Gastrocnemius medialis (tissue), 4 donors: ENCODE measurements at regions not wholly inside any gene's neighbourhood (a gene's known extent, or its start where the extent isn't known, plus 50 kb on each side); places are given as distances from the start of the nearest gene placed in this dataset.

Source experiments
- ATAC-seq, 2 donors: fragments of 150-250 bp; one replicate each; pipeline ENCODE4 v1.9.1; 2016
- DNase-seq, 2 donors: peaks; one replicate each; pipeline ENCODE4 v3.0.0-alpha.2; 2019
- H3K27ac ChIP-seq, 4 donors: fragments of 200-600 bp; sonication (generic); 1 replicate in 1 of 4; 2 replicates in 3 of 4; pipeline ENCODE4 v1.5.1; 2016 to 2018; ENCODE audit warnings: mild to moderate bottlenecking in 2 of 4, moderate library complexity in 1 of 4
- H3K27me3 ChIP-seq, 3 donors: fragments of 200-600 bp; sonication (generic) in 2 of 3; 1 replicate in 1 of 3; 2 replicates in 2 of 3; pipeline versions ENCODE4 v1.5.1 to v1.6.0; 2016 to 2019; ENCODE audit warnings: mild to moderate bottlenecking in 1 of 3, moderate library complexity in 1 of 3
- H3K36me3 ChIP-seq, 2 donors: fragments of 200-600 bp; sonication (generic) in 1 of 2; one replicate each; pipeline ENCODE4 v1.5.1; 2017 to 2018
- H3K4me1 ChIP-seq, 2 donors: fragments of 200-600 bp; sonication (generic) in 1 of 2; one replicate each; pipeline ENCODE4 v1.5.1; 2016 to 2017; ENCODE audit warnings: mild to moderate bottlenecking in 2 of 2
- H3K4me3 ChIP-seq, 4 donors: fragments of 200-600 bp; sonication (generic) in 3 of 4; 1 replicate in 1 of 4; 2 replicates in 3 of 4; pipeline ENCODE4 v1.5.1; 2016 to 2019; ENCODE audit warnings: mild to moderate bottlenecking in 2 of 4
- H3K9me3 ChIP-seq, 3 donors: fragments of 200-600 bp; sonication (generic) in 2 of 3; 1 replicate in 1 of 3; 2 replicates in 2 of 3; pipeline ENCODE4 v1.5.1; 2016 to 2019
- POLR2A ChIP-seq, 2 donors: fragments of 450-650 bp; IDR thresholded peaks; one replicate each; pipeline ENCODE4 v1.6.1; 2017; ENCODE audit warnings: antibody characterized with exemption in 2 of 2, mild to moderate bottlenecking in 2 of 2, moderate library complexity in 2 of 2
- in situ Hi-C, 4 donors: fragments of 200-750 bp; cut with MboI; loops; one replicate each; pipeline versions ENCODE4 v1.15.0 to v1.8.0; 2017; ENCODE audit warnings: low sequenced_read_pairs in 4 of 4
- intact Hi-C: fragments of 100-400 bp; cut with DNase I; formaldehyde crosslinking; loops from one replicate; pipeline ENCODE4 v1.15.1; 2023; ENCODE audit warnings: low total_unique reads
- TF ChIP-seq, protein P1 (sequence below), 5 experiments: fragments of 450-650 bp in 3 of 5; fragments of 200-600 bp in 2 of 5; sonication (generic) in 2 of 5; IDR thresholded peaks in 4 of 5; conservative IDR thresholded peaks in 1 of 5; 1 replicate in 4 of 5; 2 replicates in 1 of 5; pipeline ENCODE4 v1.5.1; 2016 to 2019; ENCODE audit warnings: antibody characterized with exemption in 5 of 5, mild to moderate bottlenecking in 3 of 5, moderate library complexity in 3 of 5

DNA sequence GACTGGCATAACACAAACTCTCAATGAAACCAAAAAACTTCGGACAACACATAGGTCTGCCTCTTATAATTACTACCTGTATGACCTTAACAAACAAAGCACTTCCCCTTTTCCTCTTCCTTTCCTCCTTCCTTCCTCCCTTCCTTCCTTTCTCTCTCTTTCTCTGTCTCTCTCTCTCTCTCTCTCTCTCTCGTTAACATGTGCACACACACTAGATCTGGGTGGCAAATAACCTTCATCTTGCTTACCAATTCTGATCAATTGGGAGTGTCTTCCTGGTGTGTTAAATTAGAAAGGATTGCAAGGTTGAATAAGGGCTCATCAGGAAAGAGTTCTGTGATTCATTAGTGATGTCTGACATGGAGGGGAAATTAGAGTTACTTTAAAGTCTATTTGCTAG lies 307.8 kb upstream of the PRKD1 start:
- intact Hi-C loops (no loop called here), in situ Hi-C loops (no loop called here)
- no peaks in the 10 kb centered on the region for H3K36me3 ChIP-seq
- no peak for TF ChIP-seq POLR2A (IDR thresholded peaks at IDR 0.05)
- TF ChIP-seq, protein P1, sequence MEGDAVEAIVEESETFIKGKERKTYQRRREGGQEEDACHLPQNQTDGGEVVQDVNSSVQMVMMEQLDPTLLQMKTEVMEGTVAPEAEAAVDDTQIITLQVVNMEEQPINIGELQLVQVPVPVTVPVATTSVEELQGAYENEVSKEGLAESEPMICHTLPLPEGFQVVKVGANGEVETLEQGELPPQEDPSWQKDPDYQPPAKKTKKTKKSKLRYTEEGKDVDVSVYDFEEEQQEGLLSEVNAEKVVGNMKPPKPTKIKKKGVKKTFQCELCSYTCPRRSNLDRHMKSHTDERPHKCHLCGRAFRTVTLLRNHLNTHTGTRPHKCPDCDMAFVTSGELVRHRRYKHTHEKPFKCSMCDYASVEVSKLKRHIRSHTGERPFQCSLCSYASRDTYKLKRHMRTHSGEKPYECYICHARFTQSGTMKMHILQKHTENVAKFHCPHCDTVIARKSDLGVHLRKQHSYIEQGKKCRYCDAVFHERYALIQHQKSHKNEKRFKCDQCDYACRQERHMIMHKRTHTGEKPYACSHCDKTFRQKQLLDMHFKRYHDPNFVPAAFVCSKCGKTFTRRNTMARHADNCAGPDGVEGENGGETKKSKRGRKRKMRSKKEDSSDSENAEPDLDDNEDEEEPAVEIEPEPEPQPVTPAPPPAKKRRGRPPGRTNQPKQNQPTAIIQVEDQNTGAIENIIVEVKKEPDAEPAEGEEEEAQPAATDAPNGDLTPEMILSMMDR (IDR thresholded peaks at IDR 0.05 in 4 of 5, conservative IDR thresholded peaks at IDR 0.05 in 1 of 5) = no peak
- H3K9me3 ChIP-seq = no peaks in the 10 kb centered on the region
- no peak for DNase-seq
- no peak for ATAC-seq
- H3K27me3 ChIP-seq = no peaks in the 10 kb centered on the region
- H3K27ac ChIP-seq = no peak overlapping the region
- H3K4me1 ChIP-seq = no peaks in the 10 kb centered on the region
- H3K4me3 ChIP-seq = no peak overlapping the region

GRCh38 chr14:30238936-30239335 lies 311.3 kb upstream of the PRKD1 start:
- intact Hi-C loops (no loop called here), in situ Hi-C loops (no loop called here)
- Histone ChIP-seq H3K4me1 (no peaks in the 10 kb centered on the region), H3K4me3 (no peak overlapping the region), H3K27me3 (no peaks in the 10 kb centered on the region), H3K9me3 (no peaks in the 10 kb centered on the region), H3K27ac (no peak overlapping the region), H3K36me3 (no peaks in the 10 kb centered on the region)
- no peak for TF ChIP-seq POLR2A (IDR thresholded peaks at IDR 0.05)
- DNase-seq (no peak), ATAC-seq (no peak)

- TF ChIP-seq, protein P1 (IDR thresholded peaks at IDR 0.05 in 4 of 5, conservative IDR thresholded peaks at IDR 0.05 in 1 of 5) = no peak
- TF ChIP-seq POLR2A (IDR thresholded peaks at IDR 0.05) = no peak
Observed at GRCh38 chr14:30240018-30240417, 312.4 kb upstream of the PRKD1 start.

GRCh38 chr14:30240685-30241084 lies 313.0 kb upstream of the PRKD1 start:
- H3K9me3 ChIP-seq = no peaks in the 10 kb centered on the region
- H3K4me1 ChIP-seq = no peaks in the 10 kb centered on the region
- ATAC-seq (no peak), DNase-seq (no peak)
- H3K36me3 ChIP-seq = no peaks in the 10 kb centered on the region
- in situ Hi-C loops = no loop called here
- H3K27ac ChIP-seq = no peak overlapping the region
- TF ChIP-seq, protein P1 (IDR thresholded peaks at IDR 0.05 in 4 of 5, conservative IDR thresholded peaks at IDR 0.05 in 1 of 5) = no peak
- TF ChIP-seq POLR2A (IDR thresholded peaks at IDR 0.05) = no peak
- intact Hi-C loops = no loop called here
- no peaks in the 10 kb centered on the region for H3K27me3 ChIP-seq
- H3K4me3 ChIP-seq = no peak overlapping the region

More at GRCh38 chr14:30240018-30240417, 312.4 kb upstream of the PRKD1 start:
- in situ Hi-C loops = no loop called here
- ATAC-seq (no peak), DNase-seq (no peak)
- H3K36me3 ChIP-seq = no peaks in the 10 kb centered on the region
- H3K4me1 ChIP-seq = no peaks in the 10 kb centered on the region
- H3K27me3 ChIP-seq = no peaks in the 10 kb centered on the region
- H3K27ac ChIP-seq = no peak overlapping the region
- no peak overlapping the region for H3K4me3 ChIP-seq
- H3K9me3 ChIP-seq = no peaks in the 10 kb centered on the region
- intact Hi-C loops = no loop called here

GRCh38 chr14:30242744-30243143 lies 315.1 kb upstream of the PRKD1 start:
- H3K36me3 ChIP-seq = no peaks in the 10 kb centered on the region
- TF ChIP-seq POLR2A (IDR thresholded peaks at IDR 0.05) = no peak
- TF ChIP-seq, protein P1 (IDR thresholded peaks at IDR 0.05 in 4 of 5, conservative IDR thresholded peaks at IDR 0.05 in 1 of 5) = no peak
- in situ Hi-C loops = no loop called here
- intact Hi-C loops = no loop called here
- H3K27ac ChIP-seq = no peak overlapping the region
- H3K27me3 ChIP-seq = no peaks in the 10 kb centered on the region
- H3K9me3 ChIP-seq = no peaks in the 10 kb centered on the region
- H3K4me3 ChIP-seq = no peak overlapping the region
- no peak for DNase-seq
- ATAC-seq = no peak
- no peaks in the 10 kb centered on the region for H3K4me1 ChIP-seq
